ENCODE measurements at regions not wholly inside any gene's neighbourhood (a gene's known extent, or its start where the extent isn't known, plus 50 kb on each side); places are given as distances from the start of the nearest gene placed in this dataset.

GRCh38 chr13:19062019-19062646, 119.5 kb downstream of the TUBA3C start:
- DNase-seq (ENCODE audit: low spot score): no peak

GRCh38 chr13:19061278-19061677, 120.3 kb downstream of the TUBA3C start:
- no peak for DNase-seq (ENCODE audit: low spot score)

GRCh38 chr13:19060311-19061002, 121.2 kb downstream of the TUBA3C start:
- DNase-seq (ENCODE audit: low spot score): no peak

- DNase-seq (ENCODE audit: low spot score): no peak
Measured at GRCh38 chr13:19059016-19059780, 122.4 kb downstream of the TUBA3C start.

GRCh38 chr13:19058566-19058965, 123.1 kb downstream of the TUBA3C start:
- no peak for DNase-seq (ENCODE audit: low spot score)

GRCh38 chr13:19057588-19058340, 123.9 kb downstream of the TUBA3C start:
- no peak for DNase-seq (ENCODE audit: low spot score)

GRCh38 chr13:19056984-19057490, 124.6 kb downstream of the TUBA3C start:
- DNase-seq (ENCODE audit: low spot score): no peak

GRCh38 chr13:19056355-19056880, 125.2 kb downstream of the TUBA3C start:
- no peak for DNase-seq (ENCODE audit: low spot score)

GRCh38 chr13:19055611-19056010, 126.0 kb downstream of the TUBA3C start:
- no peak for DNase-seq (ENCODE audit: low spot score)

- DNase-seq (ENCODE audit: low spot score): no peak
Measured at GRCh38 chr13:19053561-19053960, 128.1 kb downstream of the TUBA3C start.

- DNase-seq (ENCODE audit: low spot score): no peak
Measured at GRCh38 chr13:19052931-19053330, 128.7 kb downstream of the TUBA3C start.

- no peak for DNase-seq (ENCODE audit: low spot score)
Measured at GRCh38 chr13:19052180-19052579, 129.4 kb downstream of the TUBA3C start.

GRCh38 chr13:19050901-19051300, 130.7 kb downstream of the TUBA3C start:
- DNase-seq (ENCODE audit: low spot score): no peak

- DNase-seq (ENCODE audit: low spot score): peak; percentile 4
Measured at GRCh38 chr13:19049624-19050023, 132.0 kb downstream of the TUBA3C start.

GRCh38 chr13:19048381-19048780, 133.2 kb downstream of the TUBA3C start:
- no peak for DNase-seq (ENCODE audit: low spot score)

- DNase-seq (ENCODE audit: low spot score): no peak
Measured at GRCh38 chr13:19023115-19023514, 158.5 kb downstream of the TUBA3C start.

GRCh38 chr13:19020988-19021387, 160.6 kb downstream of the TUBA3C start:
- no peak for DNase-seq (ENCODE audit: low spot score)

GRCh38 chr13:18998389-18998788, 183.2 kb downstream of the TUBA3C start:
- no peak for DNase-seq (ENCODE audit: low spot score)

- DNase-seq (ENCODE audit: low spot score): no peak
Measured at GRCh38 chr13:18996627-18997051, 185.0 kb downstream of the TUBA3C start.

- DNase-seq (ENCODE audit: low spot score): no peak
Measured at GRCh38 chr13:18996221-18996620, 185.4 kb downstream of the TUBA3C start.

- DNase-seq (ENCODE audit: low spot score): no peak
Measured at GRCh38 chr13:18995259-18995873, 186.3 kb downstream of the TUBA3C start.

Data from D341Med (cell line).